ENCODE measurements at regions not wholly inside any gene's neighbourhood (a gene's known extent, or its start where the extent isn't known, plus 50 kb on each side); places are given as distances from the start of the nearest gene placed in this dataset.

- H3K27ac ChIP-seq = no peak overlapping the region
- TF ChIP-seq ZFX (IDR thresholded peaks at IDR 0.05) = no peak
- TF ChIP-seq, protein P1, sequence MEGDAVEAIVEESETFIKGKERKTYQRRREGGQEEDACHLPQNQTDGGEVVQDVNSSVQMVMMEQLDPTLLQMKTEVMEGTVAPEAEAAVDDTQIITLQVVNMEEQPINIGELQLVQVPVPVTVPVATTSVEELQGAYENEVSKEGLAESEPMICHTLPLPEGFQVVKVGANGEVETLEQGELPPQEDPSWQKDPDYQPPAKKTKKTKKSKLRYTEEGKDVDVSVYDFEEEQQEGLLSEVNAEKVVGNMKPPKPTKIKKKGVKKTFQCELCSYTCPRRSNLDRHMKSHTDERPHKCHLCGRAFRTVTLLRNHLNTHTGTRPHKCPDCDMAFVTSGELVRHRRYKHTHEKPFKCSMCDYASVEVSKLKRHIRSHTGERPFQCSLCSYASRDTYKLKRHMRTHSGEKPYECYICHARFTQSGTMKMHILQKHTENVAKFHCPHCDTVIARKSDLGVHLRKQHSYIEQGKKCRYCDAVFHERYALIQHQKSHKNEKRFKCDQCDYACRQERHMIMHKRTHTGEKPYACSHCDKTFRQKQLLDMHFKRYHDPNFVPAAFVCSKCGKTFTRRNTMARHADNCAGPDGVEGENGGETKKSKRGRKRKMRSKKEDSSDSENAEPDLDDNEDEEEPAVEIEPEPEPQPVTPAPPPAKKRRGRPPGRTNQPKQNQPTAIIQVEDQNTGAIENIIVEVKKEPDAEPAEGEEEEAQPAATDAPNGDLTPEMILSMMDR (conservative IDR thresholded peaks at IDR 0.05) = no peak
Observed at GRCh38 chr20:23136893-23137745, 51.0 kb upstream of the CD93 start.

DNA sequence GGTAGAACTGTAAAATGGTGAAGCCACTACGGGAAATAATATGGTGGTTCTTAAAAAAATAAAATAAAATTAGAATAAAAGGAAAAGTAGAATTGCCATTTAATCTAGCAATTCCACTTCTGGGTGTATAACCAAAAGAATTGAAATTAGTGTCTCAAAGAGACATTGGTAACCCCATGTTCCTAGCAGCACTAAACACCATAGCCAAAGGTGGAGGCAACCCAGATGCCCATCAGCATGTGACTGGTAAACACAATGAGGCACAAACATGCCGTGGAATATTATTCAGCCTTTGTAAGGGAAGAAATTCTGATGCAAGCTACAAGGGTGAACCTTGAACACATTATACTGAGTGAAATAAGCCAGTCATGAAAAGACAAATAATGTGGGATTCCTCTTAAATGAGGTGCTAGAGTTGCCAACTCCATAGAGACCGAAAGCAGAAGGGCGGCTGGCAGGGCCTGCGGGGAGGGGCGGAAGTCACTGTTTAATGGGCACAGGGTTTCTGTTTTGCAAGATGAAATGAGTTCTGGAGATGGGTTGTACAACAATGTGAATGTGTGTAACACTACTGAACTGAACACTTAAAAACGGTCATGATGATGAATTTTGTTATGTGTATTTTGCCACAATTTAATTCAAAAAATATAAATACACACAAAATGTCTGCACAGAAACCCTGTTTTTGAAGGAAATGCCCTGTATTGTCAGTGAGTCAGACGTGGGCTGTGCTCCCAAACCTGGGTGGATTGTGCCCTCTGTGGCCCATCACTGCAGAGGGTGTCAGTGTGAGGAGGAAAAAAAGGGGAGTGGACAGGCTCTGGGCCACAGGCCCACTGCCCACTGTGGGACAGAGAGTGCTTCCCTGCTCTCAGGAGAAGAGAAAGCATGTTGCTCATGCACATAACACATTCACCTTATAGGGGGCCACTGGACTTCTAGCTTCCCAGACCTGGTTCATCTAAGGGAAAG is 49.6 kb upstream of the CD93 start:
- no peak for TF ChIP-seq ZFX (IDR thresholded peaks at IDR 0.05)
- TF ChIP-seq, protein P1 (conservative IDR thresholded peaks at IDR 0.05) = no peak

More for the DNA sequence above, 49.6 kb upstream of the CD93 start:
- no peak overlapping the region for H3K27ac ChIP-seq
